ENCODE measurements at regions not wholly inside any gene's neighbourhood (a gene's known extent, or its start where the extent isn't known, plus 50 kb on each side); places are given as distances from the start of the nearest gene placed in this dataset.

- Histone ChIP-seq H3K27me3 (no peaks in the 10 kb centered on the region), H3K9me3 (no peaks in the 10 kb centered on the region), H3K36me3 (no peaks in the 10 kb centered on the region), H3K4me1 (peaks cover 0 to 8% (median 3%) of the 10 kb centered on the region in 4 donors), H3K27ac (no peak overlapping the region), H3K4me3 (no peak overlapping the region)
- no peak for TF ChIP-seq POLR2AphosphoS5 (IDR thresholded peaks at IDR 0.05)
- no peak for TF ChIP-seq POLR2A (IDR thresholded peaks at IDR 0.05)
- TF ChIP-seq EP300 (IDR thresholded peaks at IDR 0.05; ENCODE audit: low read depth): no peak
- TF ChIP-seq, protein P1, sequence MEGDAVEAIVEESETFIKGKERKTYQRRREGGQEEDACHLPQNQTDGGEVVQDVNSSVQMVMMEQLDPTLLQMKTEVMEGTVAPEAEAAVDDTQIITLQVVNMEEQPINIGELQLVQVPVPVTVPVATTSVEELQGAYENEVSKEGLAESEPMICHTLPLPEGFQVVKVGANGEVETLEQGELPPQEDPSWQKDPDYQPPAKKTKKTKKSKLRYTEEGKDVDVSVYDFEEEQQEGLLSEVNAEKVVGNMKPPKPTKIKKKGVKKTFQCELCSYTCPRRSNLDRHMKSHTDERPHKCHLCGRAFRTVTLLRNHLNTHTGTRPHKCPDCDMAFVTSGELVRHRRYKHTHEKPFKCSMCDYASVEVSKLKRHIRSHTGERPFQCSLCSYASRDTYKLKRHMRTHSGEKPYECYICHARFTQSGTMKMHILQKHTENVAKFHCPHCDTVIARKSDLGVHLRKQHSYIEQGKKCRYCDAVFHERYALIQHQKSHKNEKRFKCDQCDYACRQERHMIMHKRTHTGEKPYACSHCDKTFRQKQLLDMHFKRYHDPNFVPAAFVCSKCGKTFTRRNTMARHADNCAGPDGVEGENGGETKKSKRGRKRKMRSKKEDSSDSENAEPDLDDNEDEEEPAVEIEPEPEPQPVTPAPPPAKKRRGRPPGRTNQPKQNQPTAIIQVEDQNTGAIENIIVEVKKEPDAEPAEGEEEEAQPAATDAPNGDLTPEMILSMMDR (IDR thresholded peaks at IDR 0.05): no peak
- in situ Hi-C loops (cut with MboI; ENCODE audit: low pct_ligation_motif_present in 1 of 4, low pct_unique_long_range_greater_than_20kb in 1 of 4, low sequenced_read_pairs in 3 of 4): no loop called here
- WGBS, 2 donors (ENCODE audit: low coverage in 1 of 2): 90 to 94% methylated on average over 2 to 11 of the region's 11 CpGs
- intact Hi-C loops (cut with DNase I; ENCODE audit: low total_unique reads): no loop called here
- no peak for DNase-seq
Observed at GRCh38 chr9:90010793-90011192, 406.0 kb downstream of the GADD45G start.

GRCh38 chr9:90012949-90013348 lies 408.1 kb downstream of the GADD45G start:
- no peak overlapping the region for H3K27ac ChIP-seq
- intact Hi-C loops (cut with DNase I; ENCODE audit: low total_unique reads): no loop called here
- DNase-seq: no peak

GRCh38 chr9:90013778-90014177 lies 409.0 kb downstream of the GADD45G start:
- no peaks in the 10 kb centered on the region for H3K9me3 ChIP-seq
- WGBS, 2 donors (ENCODE audit: low coverage in 1 of 2): 91 to 100% methylated on average over 5 to 8 of the region's 8 CpGs
- no peak overlapping the region for H3K27ac ChIP-seq
- TF ChIP-seq POLR2A (IDR thresholded peaks at IDR 0.05) (no peak), POLR2AphosphoS5 (IDR thresholded peaks at IDR 0.05) (no peak), EP300 (IDR thresholded peaks at IDR 0.05; ENCODE audit: low read depth) (no peak)
- TF ChIP-seq, protein P1 (IDR thresholded peaks at IDR 0.05): no peak
- H3K27me3 ChIP-seq: no peaks in the 10 kb centered on the region
- no peak overlapping the region for H3K4me3 ChIP-seq
- intact Hi-C loops (cut with DNase I; ENCODE audit: low total_unique reads) (no loop called here), in situ Hi-C loops (cut with MboI; ENCODE audit: low pct_ligation_motif_present in 1 of 4, low pct_unique_long_range_greater_than_20kb in 1 of 4, low sequenced_read_pairs in 3 of 4) (no loop called here)
- no peaks in the 10 kb centered on the region for H3K4me1 ChIP-seq
- no peaks in the 10 kb centered on the region for H3K36me3 ChIP-seq
- DNase-seq: no peak

More at GRCh38 chr9:90012949-90013348, 408.1 kb downstream of the GADD45G start:
- Histone ChIP-seq H3K4me3 (no peak overlapping the region), H3K4me1 (peaks cover 0 to 6% (median 2%) of the 10 kb centered on the region in 4 donors), H3K27me3 (no peaks in the 10 kb centered on the region), H3K36me3 (no peaks in the 10 kb centered on the region), H3K9me3 (no peaks in the 10 kb centered on the region)
- in situ Hi-C loops (cut with MboI; ENCODE audit: low pct_ligation_motif_present in 1 of 4, low pct_unique_long_range_greater_than_20kb in 1 of 4, low sequenced_read_pairs in 3 of 4): no loop called here
- TF ChIP-seq POLR2AphosphoS5 (IDR thresholded peaks at IDR 0.05): no peak
- no peak for TF ChIP-seq POLR2A (IDR thresholded peaks at IDR 0.05)
- TF ChIP-seq, protein P1 (IDR thresholded peaks at IDR 0.05): no peak
- TF ChIP-seq EP300 (IDR thresholded peaks at IDR 0.05; ENCODE audit: low read depth): no peak
- WGBS, 2 donors (ENCODE audit: low coverage in 1 of 2): 42% methylated on average over 1 of the region's 1 CpG; no CpG with 5 or more reads in 1 of the 2 donors

DNA sequence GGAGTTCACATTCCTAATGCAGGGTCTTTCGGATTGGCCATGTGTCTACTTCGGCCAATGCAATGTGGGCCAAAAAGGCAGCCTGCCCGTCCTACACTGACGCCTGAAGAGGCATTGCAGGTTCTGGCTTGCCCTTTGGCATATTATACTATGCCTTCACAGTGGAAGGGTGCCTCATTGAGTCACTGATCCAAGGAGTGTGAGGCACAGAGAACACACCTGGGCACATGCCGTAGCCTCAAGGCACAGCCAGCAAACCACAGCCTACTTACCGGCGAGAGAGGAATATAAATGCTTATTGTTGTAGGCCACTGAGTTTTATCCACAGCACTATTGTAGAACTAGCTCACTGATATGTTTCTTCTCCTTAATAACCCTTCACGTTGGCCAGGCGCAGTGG lies 409.6 kb downstream of the GADD45G start:
- H3K4me1 ChIP-seq: no peaks in the 10 kb centered on the region
- no peaks in the 10 kb centered on the region for H3K27me3 ChIP-seq
- H3K9me3 ChIP-seq: no peaks in the 10 kb centered on the region
- H3K4me3 ChIP-seq: no peak overlapping the region
- TF ChIP-seq POLR2AphosphoS5 (IDR thresholded peaks at IDR 0.05) (no peak), EP300 (IDR thresholded peaks at IDR 0.05; ENCODE audit: low read depth) (no peak), POLR2A (IDR thresholded peaks at IDR 0.05) (no peak)
- H3K27ac ChIP-seq: no peak overlapping the region
- 98% methylated on average over 9 of the region's 9 CpGs; no CpG with 5 or more reads in 1 of the 2 donors for WGBS, 2 donors (ENCODE audit: low coverage in 1 of 2)
- no peak for DNase-seq
- in situ Hi-C loops (cut with MboI; ENCODE audit: low pct_ligation_motif_present in 1 of 4, low pct_unique_long_range_greater_than_20kb in 1 of 4, low sequenced_read_pairs in 3 of 4) (no loop called here), intact Hi-C loops (cut with DNase I; ENCODE audit: low total_unique reads) (no loop called here)
- no peaks in the 10 kb centered on the region for H3K36me3 ChIP-seq

DNA sequence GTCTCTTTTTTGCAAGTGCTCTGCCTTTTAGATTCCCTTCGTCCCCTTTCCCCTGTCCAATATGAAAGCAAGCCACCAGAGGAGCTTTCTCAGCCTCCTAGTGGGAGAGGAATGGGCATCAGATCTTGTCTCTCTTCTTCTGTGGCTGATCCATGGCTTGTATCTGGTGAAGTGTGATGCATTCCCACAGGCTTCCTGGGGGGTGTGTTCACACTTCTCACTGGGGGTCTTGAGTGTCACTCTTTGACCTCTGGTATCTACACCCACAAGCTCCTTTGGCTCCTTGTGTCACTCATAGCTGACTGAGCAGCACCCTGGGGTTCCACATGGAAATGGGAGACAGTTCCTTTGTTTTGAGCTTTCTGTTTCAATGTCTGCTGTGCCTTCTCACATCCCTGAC lies 411.5 kb downstream of the GADD45G start:
- Histone ChIP-seq H3K27me3 (no peaks in the 10 kb centered on the region), H3K27ac (no peak overlapping the region), H3K4me3 (no peak overlapping the region), H3K4me1 (no peaks in the 10 kb centered on the region), H3K9me3 (no peaks in the 10 kb centered on the region), H3K36me3 (no peaks in the 10 kb centered on the region)
- in situ Hi-C loops (cut with MboI; ENCODE audit: low pct_ligation_motif_present in 1 of 4, low pct_unique_long_range_greater_than_20kb in 1 of 4, low sequenced_read_pairs in 3 of 4): no loop called here
- no peak for TF ChIP-seq POLR2A (IDR thresholded peaks at IDR 0.05)
- TF ChIP-seq, protein P1 (IDR thresholded peaks at IDR 0.05): no peak
- TF ChIP-seq EP300 (IDR thresholded peaks at IDR 0.05; ENCODE audit: low read depth): no peak
- TF ChIP-seq POLR2AphosphoS5 (IDR thresholded peaks at IDR 0.05): no peak
- DNase-seq: no peak
- WGBS, 2 donors (ENCODE audit: low coverage in 1 of 2): 93% methylated on average over 1 of the region's 1 CpG; no CpG with 5 or more reads in 1 of the 2 donors
- intact Hi-C loops (cut with DNase I; ENCODE audit: low total_unique reads): no loop called here
